Endodermal cell (in vitro differentiated cells): ENCODE measurements at regions not wholly inside any gene's neighbourhood (a gene's known extent, or its start where the extent isn't known, plus 50 kb on each side); places are given as distances from the start of the nearest gene placed in this dataset.

Source experiments
- DNase-seq: peaks from one replicate; pipeline ENCODE4 v3.0.0-alpha.2; 2017
- H3K27ac ChIP-seq: 2 replicates; pipeline ENCODE4 v1.5.1; 2013; ENCODE audit warnings: mild to moderate bottlenecking, low read depth, low read length, moderate library complexity
- H3K27me3 ChIP-seq: 2 replicates; pipeline ENCODE4 v1.6.1; 2013; ENCODE audit warnings: mild to moderate bottlenecking, low read length, moderate library complexity; ENCODE audit not compliant: insufficient read depth, control insufficient read depth, poor library complexity, severe bottlenecking
- H3K36me3 ChIP-seq: 2 replicates; pipeline ENCODE4 v1.7.0; 2013; ENCODE audit warnings: mild to moderate bottlenecking, low read length, moderate library complexity; ENCODE audit not compliant: control insufficient read depth, insufficient read depth
- H3K4me1 ChIP-seq: one replicate; pipeline ENCODE4 v1.7.0; 2013; ENCODE audit warnings: low read length; ENCODE audit not compliant: control insufficient read depth, insufficient read depth
- H3K4me3 ChIP-seq: 2 replicates; pipeline ENCODE4 v1.5.1; 2013; ENCODE audit warnings: mild to moderate bottlenecking, low read length, moderate library complexity
- H3K9ac ChIP-seq: 2 replicates; pipeline ENCODE4 v1.6.1; 2013; ENCODE audit warnings: mild to moderate bottlenecking, low read length, moderate library complexity; ENCODE audit not compliant: poor library complexity, severe bottlenecking; ENCODE audit errors: extremely low read depth
- H3K9me3 ChIP-seq: 2 replicates; pipeline ENCODE4 v1.6.1; 2013; ENCODE audit warnings: mild to moderate bottlenecking, low read length, moderate library complexity; ENCODE audit not compliant: control insufficient read depth
- H3K27ac Mint-ChIP-seq: 2 replicates; pipeline ENCODE4 v1.8.0; 2020; ENCODE audit warnings: mixed read lengths
- H3K27me3 Mint-ChIP-seq: 2 replicates; pipeline ENCODE4 v1.8.0; 2021; ENCODE audit warnings: mild to moderate bottlenecking, mixed read lengths; ENCODE audit not compliant: insufficient read depth
- H3K36me3 Mint-ChIP-seq: 2 replicates; pipeline ENCODE4 v1.8.0; 2020; ENCODE audit warnings: low read depth, mixed read lengths
- H3K4me1 Mint-ChIP-seq: 2 replicates; pipeline ENCODE4 v1.8.0; 2020; ENCODE audit warnings: mixed read lengths
- H3K4me3 Mint-ChIP-seq: 2 replicates; pipeline ENCODE4 v1.8.0; 2020; ENCODE audit warnings: mild to moderate bottlenecking, moderate library complexity, mixed read lengths
- H3K9me3 Mint-ChIP-seq: 2 replicates; pipeline ENCODE4 v1.8.0; 2020; ENCODE audit warnings: mild to moderate bottlenecking, mixed read lengths
- CTCF ChIP-seq: fragments of 200-600 bp; sonication (generic); conservative IDR thresholded peaks from 2 replicates; pipeline ENCODE4 v1.5.0; 2021; ENCODE audit warnings: antibody characterized with exemption, mild to moderate bottlenecking
- WGBS, 2 experiments: methylation state at CpG; one replicate each; pipeline versions ENCODE4 v1.1.5 to v1.1.7; 2013; ENCODE audit warnings: missing lambda C conversion rate in 2 of 2, mixed read lengths in 1 of 2; ENCODE audit not compliant: insufficient coverage in 1 of 2, insufficient read length in 1 of 2; 5-methylcytosine and 5-hydroxymethylcytosine counted together

DNA sequence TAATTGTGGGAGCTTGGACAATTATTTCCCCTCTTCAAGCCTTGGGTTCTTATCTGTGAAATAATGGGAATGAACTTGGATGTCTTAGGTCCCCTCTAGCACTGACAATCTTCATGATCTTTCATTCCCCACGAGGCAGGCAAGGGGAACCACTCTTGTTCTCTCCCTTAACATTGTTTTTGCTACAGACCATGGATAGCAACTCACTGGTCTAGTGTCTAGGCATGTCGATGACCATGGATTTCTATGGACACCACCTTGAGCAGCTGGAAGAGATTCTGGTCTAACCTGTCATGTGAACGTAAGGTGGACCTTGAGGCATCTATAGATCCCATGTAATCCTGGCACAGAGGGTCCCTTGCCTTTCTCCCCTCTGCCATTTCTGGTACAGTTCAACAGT lies 104.1 kb upstream of the DHX15 start:
- peaks cover 15% of the 10 kb centered on the region for H3K27me3 Mint-ChIP-seq
- H3K27me3 ChIP-seq: no peaks in the 10 kb centered on the region
- H3K4me1 Mint-ChIP-seq: peaks cover 10% of the 10 kb centered on the region
- H3K9ac ChIP-seq: no peak overlapping the region
- no peaks in the 10 kb centered on the region for H3K36me3 Mint-ChIP-seq
- no peak for DNase-seq
- no peaks in the 10 kb centered on the region for H3K9me3 ChIP-seq
- no peak overlapping the region for H3K4me3 ChIP-seq
- WGBS, 2 experiments: 89 to 97% methylated on average over 3 of the region's 3 CpGs
- no peaks in the 10 kb centered on the region for H3K36me3 ChIP-seq
- H3K27ac ChIP-seq: no peak overlapping the region
- peaks cover 3% of the 10 kb centered on the region for H3K9me3 Mint-ChIP-seq
- no peak for TF ChIP-seq CTCF
- no peak overlapping the region for H3K27ac Mint-ChIP-seq
- H3K4me3 Mint-ChIP-seq: no peak overlapping the region
- no peaks in the 10 kb centered on the region for H3K4me1 ChIP-seq

DNA sequence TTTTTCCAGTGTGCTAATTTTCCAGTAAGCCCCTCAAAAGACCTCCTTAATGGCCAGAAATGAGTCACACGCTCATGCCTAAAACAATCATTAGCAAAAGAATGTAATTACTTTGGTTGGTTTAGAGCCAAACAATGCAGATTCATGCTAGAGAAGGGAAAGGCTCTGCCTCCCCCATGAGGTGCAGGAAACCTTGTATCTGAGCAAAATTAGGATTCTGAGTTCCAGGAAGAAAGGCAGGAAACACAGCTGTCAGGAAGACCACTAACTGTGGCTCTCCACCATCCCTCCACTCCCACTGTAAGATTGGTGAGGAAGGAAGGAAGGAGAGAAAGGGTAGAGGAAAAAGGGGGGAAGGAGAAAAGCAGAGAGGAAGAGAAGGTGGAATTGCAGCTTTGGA lies 104.9 kb upstream of the DHX15 start:
- Histone ChIP-seq H3K9me3 (no peaks in the 10 kb centered on the region), H3K4me1 (no peaks in the 10 kb centered on the region), H3K9ac (no peak overlapping the region), H3K27ac (no peak overlapping the region), H3K36me3 (no peaks in the 10 kb centered on the region), H3K27me3 (no peaks in the 10 kb centered on the region), H3K4me3 (no peak overlapping the region)
- Mint-ChIP-seq H3K4me1 (peaks cover 10% of the 10 kb centered on the region), H3K36me3 (no peaks in the 10 kb centered on the region), H3K27ac (no peak overlapping the region), H3K4me3 (no peak overlapping the region), H3K9me3 (peaks cover 3% of the 10 kb centered on the region), H3K27me3 (peaks cover 15% of the 10 kb centered on the region)
- TF ChIP-seq CTCF: no peak
- 43% methylated on average over 1 of the region's 1 CpG; no CpG with 5 or more reads in 1 of the 2 experiments for WGBS, 2 experiments
- DNase-seq: no peak

GRCh38 chr4:24690436-24690835 lies 104.9 kb upstream of the SOD3 start:
- no peak for DNase-seq
- H3K9me3 Mint-ChIP-seq: peaks cover 3% of the 10 kb centered on the region

More at GRCh38 chr4:24690436-24690835, 104.9 kb upstream of the SOD3 start:
- no peak overlapping the region for H3K9ac ChIP-seq
- no peaks in the 10 kb centered on the region for H3K4me1 ChIP-seq
- Mint-ChIP-seq H3K36me3 (no peaks in the 10 kb centered on the region), H3K27me3 (peaks cover 15% of the 10 kb centered on the region), H3K4me3 (no peak overlapping the region), H3K4me1 (peaks cover 9% of the 10 kb centered on the region), H3K27ac (no peak overlapping the region)
- no peak overlapping the region for H3K27ac ChIP-seq
- no peaks in the 10 kb centered on the region for H3K36me3 ChIP-seq
- no peaks in the 10 kb centered on the region for H3K27me3 ChIP-seq
- no peaks in the 10 kb centered on the region for H3K9me3 ChIP-seq
- H3K4me3 ChIP-seq: no peak overlapping the region
- no peak for TF ChIP-seq CTCF
- WGBS, 2 experiments: 96% methylated on average over 2 of the region's 2 CpGs; no CpG with 5 or more reads in 1 of the 2 experiments
